ENCODE measurements at regions not wholly inside any gene's neighbourhood (a gene's known extent, or its start where the extent isn't known, plus 50 kb on each side); places are given as distances from the start of the nearest gene placed in this dataset.

DNA sequence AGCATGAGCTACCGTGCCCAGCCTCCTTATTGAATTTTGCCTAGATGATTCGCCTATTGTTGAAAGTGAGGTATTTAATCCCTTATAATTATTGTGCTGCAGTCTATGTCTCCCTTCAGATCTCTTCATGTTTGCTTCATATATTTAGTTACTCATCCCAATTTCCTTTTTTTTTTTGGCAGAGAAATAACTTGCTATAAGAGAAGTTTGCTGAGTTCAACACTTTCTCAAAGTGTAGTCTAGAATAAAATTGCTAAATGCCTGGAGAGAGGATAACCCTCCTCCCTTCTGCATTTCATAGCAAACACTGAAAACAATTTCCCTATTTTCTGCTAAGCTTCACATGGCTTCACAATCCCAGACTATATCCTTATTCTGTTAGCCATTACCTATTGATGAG, 136.6 kb upstream of the CD180 start (continued):
- TF ChIP-seq POLR2AphosphoS5 (IDR thresholded peaks at IDR 0.05; ENCODE audit: low read depth, low read length) (no peak), FOXM1 (IDR thresholded peaks at IDR 0.05; ENCODE audit: low read depth) (no peak)
- TF ChIP-seq, protein P1, sequence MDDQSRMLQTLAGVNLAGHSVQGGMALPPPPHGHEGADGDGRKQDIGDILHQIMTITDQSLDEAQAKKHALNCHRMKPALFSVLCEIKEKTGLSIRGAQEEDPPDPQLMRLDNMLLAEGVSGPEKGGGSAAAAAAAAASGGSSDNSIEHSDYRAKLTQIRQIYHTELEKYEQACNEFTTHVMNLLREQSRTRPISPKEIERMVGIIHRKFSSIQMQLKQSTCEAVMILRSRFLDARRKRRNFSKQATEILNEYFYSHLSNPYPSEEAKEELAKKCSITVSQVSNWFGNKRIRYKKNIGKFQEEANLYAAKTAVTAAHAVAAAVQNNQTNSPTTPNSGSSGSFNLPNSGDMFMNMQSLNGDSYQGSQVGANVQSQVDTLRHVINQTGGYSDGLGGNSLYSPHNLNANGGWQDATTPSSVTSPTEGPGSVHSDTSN (IDR thresholded peaks at IDR 0.05): no peak

DNA sequence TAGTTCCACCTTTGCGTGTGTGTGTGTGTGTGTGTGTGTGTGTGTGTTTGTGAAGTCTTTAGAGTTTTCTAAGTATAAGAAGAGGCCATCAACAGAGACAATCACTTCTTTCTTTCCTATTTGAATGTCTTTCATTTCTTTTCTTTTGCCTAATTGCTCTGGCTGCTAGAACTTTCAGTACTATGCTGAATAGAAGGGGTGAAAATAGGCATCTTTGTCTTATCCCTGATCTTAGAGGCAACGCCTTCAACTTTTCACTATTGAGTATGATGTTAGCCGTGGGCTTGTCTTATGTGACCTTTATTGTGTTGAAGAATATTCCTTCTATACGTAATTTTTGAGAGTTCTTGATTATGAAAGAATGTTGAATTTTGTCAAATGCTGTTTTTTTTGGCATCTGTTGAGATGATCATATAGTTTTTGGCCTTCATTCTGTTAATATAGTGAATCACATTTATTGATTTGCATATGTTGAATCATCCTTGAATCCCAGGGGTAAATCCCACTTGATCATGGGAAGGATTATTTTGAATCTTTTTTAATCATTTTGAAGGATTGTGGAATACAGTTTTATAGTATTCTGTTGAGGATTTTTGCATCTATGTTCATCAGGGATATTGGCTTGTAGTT, 134.8 kb upstream of the CD180 start:
- Histone ChIP-seq H3K36me3 (replicated peaks in 1 of 2; ENCODE audit: control insufficient read depth in 1 of 2, insufficient read depth in 2 of 2, low read length in 1 of 2) (no peaks in the 10 kb centered on the region), H3K79me2 (ENCODE audit: insufficient read depth) (no peaks in the 10 kb centered on the region), H3K9me3 (no peaks in the 10 kb centered on the region; the same call in 1 of the 2 replicates), H4K20me1 (ENCODE audit: insufficient read depth) (no peaks in the 10 kb centered on the region), H3K27me3 (ENCODE audit: insufficient read depth) (no peaks in the 10 kb centered on the region), H3K4me3 (ENCODE audit: low read depth in 2 of 2, low read length in 1 of 2) (no peak overlapping the region), H3K4me2 (no peak overlapping the region), H3K4me1 (ENCODE audit: control insufficient read depth in 1 of 2, insufficient read depth in 2 of 2, low read depth in 1 of 2, low read length in 1 of 2) (no peaks in the 10 kb centered on the region; a peak in 1 of 4 replicates), H2AFZ (ENCODE audit: low read depth) (no peak overlapping the region), H3K27ac (ENCODE audit: low read depth in 2 of 2, low read length in 1 of 2) (no peak overlapping the region), H3K9me2 (no peaks in the 10 kb centered on the region), H3F3A (replicated peaks; ENCODE audit: insufficient read depth) (peaks cover 5% of the 10 kb centered on the region), H3K9ac (no peak overlapping the region)
- CTCF ChIA-PET: interaction anchor here (0.8 kb wide), 1 partner anchor 20 kb away, joined by 3 read pairs; no protein-coding TSS in a partner anchor
- TF ChIP-seq EP300 (IDR thresholded peaks at IDR 0.05; ENCODE audit: borderline replicate concordance in 1 of 2, low read depth in 1 of 2, low read length in 1 of 2) (no peak), TCF12 (IDR thresholded peaks at IDR 0.05) (no peak), RAD21 (IDR thresholded peaks at IDR 0.05; ENCODE audit: low read length) (no peak), FOXJ3 (CRISPR knock-in tag; IDR thresholded peaks at IDR 0.05) (no peak), TAF1 (IDR thresholded peaks at IDR 0.05; ENCODE audit: borderline replicate concordance, low read depth, low read length) (no peak), ELF1 (IDR thresholded peaks at IDR 0.05) (no peak), RCOR1 (IDR thresholded peaks at IDR 0.05; ENCODE audit: low read length) (no peak), FOXM1 (IDR thresholded peaks at IDR 0.05; ENCODE audit: low read depth) (no peak)
- TF ChIP-seq, protein P2, sequence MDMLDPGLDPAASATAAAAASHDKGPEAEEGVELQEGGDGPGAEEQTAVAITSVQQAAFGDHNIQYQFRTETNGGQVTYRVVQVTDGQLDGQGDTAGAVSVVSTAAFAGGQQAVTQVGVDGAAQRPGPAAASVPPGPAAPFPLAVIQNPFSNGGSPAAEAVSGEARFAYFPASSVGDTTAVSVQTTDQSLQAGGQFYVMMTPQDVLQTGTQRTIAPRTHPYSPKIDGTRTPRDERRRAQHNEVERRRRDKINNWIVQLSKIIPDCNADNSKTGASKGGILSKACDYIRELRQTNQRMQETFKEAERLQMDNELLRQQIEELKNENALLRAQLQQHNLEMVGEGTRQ (IDR thresholded peaks at IDR 0.05; ENCODE audit: borderline replicate concordance, low read depth, low read length): no peak
- TF ChIP-seq, protein P3, sequence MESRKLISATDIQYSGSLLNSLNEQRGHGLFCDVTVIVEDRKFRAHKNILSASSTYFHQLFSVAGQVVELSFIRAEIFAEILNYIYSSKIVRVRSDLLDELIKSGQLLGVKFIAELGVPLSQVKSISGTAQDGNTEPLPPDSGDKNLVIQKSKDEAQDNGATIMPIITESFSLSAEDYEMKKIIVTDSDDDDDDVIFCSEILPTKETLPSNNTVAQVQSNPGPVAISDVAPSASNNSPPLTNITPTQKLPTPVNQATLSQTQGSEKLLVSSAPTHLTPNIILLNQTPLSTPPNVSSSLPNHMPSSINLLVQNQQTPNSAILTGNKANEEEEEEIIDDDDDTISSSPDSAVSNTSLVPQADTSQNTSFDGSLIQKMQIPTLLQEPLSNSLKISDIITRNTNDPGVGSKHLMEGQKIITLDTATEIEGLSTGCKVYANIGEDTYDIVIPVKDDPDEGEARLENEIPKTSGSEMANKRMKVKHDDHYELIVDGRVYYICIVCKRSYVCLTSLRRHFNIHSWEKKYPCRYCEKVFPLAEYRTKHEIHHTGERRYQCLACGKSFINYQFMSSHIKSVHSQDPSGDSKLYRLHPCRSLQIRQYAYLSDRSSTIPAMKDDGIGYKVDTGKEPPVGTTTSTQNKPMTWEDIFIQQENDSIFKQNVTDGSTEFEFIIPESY (IDR thresholded peaks at IDR 0.05; ENCODE audit: borderline replicate concordance, low read depth): no peak
- POLR2A ChIA-PET: no interaction called here
- WGBS (ENCODE audit: low lambda C conversion rate): 47% methylated on average over 4 of the region's 4 CpGs
- no peak for DNase-seq
